GM19452 (cell line): ENCODE measurements at regions not wholly inside any gene's neighbourhood (a gene's known extent, or its start where the extent isn't known, plus 50 kb on each side); places are given as distances from the start of the nearest gene placed in this dataset.

Experiments used
- ATAC-seq: cut with Tn5 transposase; IDR thresholded peaks from one replicate; pipeline ENCODE4 v1.9.1; 2021; ENCODE audit not compliant: unreplicated experiment

GRCh38 chr1:208298593-208299269, 54.5 kb upstream of the PLXNA2 start:
- no peak for ATAC-seq

- no peak for ATAC-seq
Measured at GRCh38 chr1:208300084-208300770, 56.0 kb upstream of the PLXNA2 start.

GRCh38 chr1:208302699-208303238, 58.6 kb upstream of the PLXNA2 start:
- ATAC-seq, result no peak

- ATAC-seq, result no peak
Measured at GRCh38 chr1:208303743-208304712, 59.8 kb upstream of the PLXNA2 start.

- no peak for ATAC-seq
Measured at GRCh38 chr1:208308221-208308620, 64.0 kb upstream of the PLXNA2 start.

- ATAC-seq, result no peak
Measured at GRCh38 chr1:208309771-208310170, 65.6 kb upstream of the PLXNA2 start.

- ATAC-seq, result no peak
Measured at GRCh38 chr1:208312706-208313105, 68.5 kb upstream of the PLXNA2 start.

GRCh38 chr1:208314431-208314830, 70.2 kb upstream of the PLXNA2 start:
- ATAC-seq, result no peak

- no peak for ATAC-seq
Measured at GRCh38 chr1:208318150-208318734, 74.1 kb upstream of the PLXNA2 start.

GRCh38 chr1:208324005-208324404, 79.8 kb upstream of the PLXNA2 start:
- ATAC-seq, result no peak

- ATAC-seq, result no peak
Measured at GRCh38 chr1:208326033-208326432, 81.8 kb upstream of the PLXNA2 start.

GRCh38 chr1:208329300-208329699, 85.1 kb upstream of the PLXNA2 start:
- no peak for ATAC-seq

GRCh38 chr1:208332036-208332773, 88.0 kb upstream of the PLXNA2 start:
- no peak for ATAC-seq

- ATAC-seq, result no peak
Measured at GRCh38 chr1:208332774-208333126, 88.6 kb upstream of the PLXNA2 start.

GRCh38 chr1:208333676-208334075, 89.5 kb upstream of the PLXNA2 start:
- ATAC-seq, result no peak

- no peak for ATAC-seq
Measured at GRCh38 chr1:208335371-208336136, 91.4 kb upstream of the PLXNA2 start.

GRCh38 chr1:208336137-208336518, 91.9 kb upstream of the PLXNA2 start:
- no peak for ATAC-seq

GRCh38 chr1:208339911-208340310, 95.7 kb upstream of the PLXNA2 start:
- no peak for ATAC-seq

GRCh38 chr1:208343226-208343625, 99.0 kb upstream of the PLXNA2 start:
- ATAC-seq, result no peak
